Endothelial cell of umbilical vein (primary cell): ENCODE measurements at regions not wholly inside any gene's neighbourhood (a gene's known extent, or its start where the extent isn't known, plus 50 kb on each side); places are given as distances from the start of the nearest gene placed in this dataset.

ENCODE experiments used
- BruUV-seq: library from RNA; stranded (reverse); fragments of 400-500 nt; replicated peaks from 2 replicates; lab custom pipeline; 2021; lab: Mats Ljungman, UMichigan
- CTCF ChIA-PET: fragments of 300-600, 350-600 bp; sonication (Branson Sonifier 250); formaldehyde crosslinking; loops from one replicate; lab custom pipeline; 2021; ENCODE audit warnings: antibody characterized with exemption, inconsistent platforms; lab: Charles Lee
- POLR2A ChIA-PET: fragments of 300-600, 350-600 bp; sonication (Branson Sonifier 250); formaldehyde crosslinking; loops from one replicate; lab custom pipeline; 2021; ENCODE audit warnings: antibody characterized with exemption, inconsistent platforms; lab: Charles Lee
- DNase-seq: peaks from one replicate; pipeline ENCODE4 v3.0.0-alpha.2; 2011; ENCODE audit warnings: low read depth, low spot score
- FAIRE-seq: peaks from 2 replicates; lab custom pipeline; 2011; peaks lifted over from hg19 to GRCh38; lab: Jason Lieb, UNC
- H2AFZ ChIP-seq: 2 replicates; pipeline ENCODE4 v1.6.0; 2012; ENCODE audit warnings: low read depth, low read length, control low read depth, inconsistent platforms
- H3K27ac ChIP-seq: 2 replicates; pipeline ENCODE4 v1.5.1; 2011; ENCODE audit warnings: low read depth, mild to moderate bottlenecking, control low read depth, low read length, moderate library complexity; ENCODE audit not compliant: insufficient read depth
- H3K27me3 ChIP-seq, 2 experiments: 2 replicates each; pipeline versions ENCODE4 v1.6.0 to v1.6.1; 2011; ENCODE audit warnings: low read length in 2 of 2, mixed read lengths in 1 of 2; ENCODE audit not compliant: control insufficient read depth in 2 of 2, insufficient read depth in 2 of 2
- H3K36me3 ChIP-seq, 2 experiments: 2 replicates in 1 of 2; 3 replicates in 1 of 2; pipeline ENCODE4 v1.5.1; 2011; ENCODE audit warnings: low read length in 2 of 2, mild to moderate bottlenecking in 1 of 2, moderate library complexity in 1 of 2; ENCODE audit not compliant: control insufficient read depth in 2 of 2, insufficient read depth in 2 of 2; ENCODE audit errors: extremely low read depth in 1 of 2
- H3K4me1 ChIP-seq: 3 replicates; pipeline ENCODE4 v1.5.1; 2011; ENCODE audit warnings: mild to moderate bottlenecking, low read length; ENCODE audit not compliant: control insufficient read depth, insufficient read depth; ENCODE audit errors: extremely low read depth
- H3K4me2 ChIP-seq: 2 replicates; pipeline ENCODE4 v1.6.1; 2011; ENCODE audit warnings: low read length, control low read depth, mixed read lengths; ENCODE audit not compliant: insufficient read depth
- H3K4me3 ChIP-seq, 3 experiments: fragments of 200-600 bp in 1 of 3; sonication (generic), shearing (Covaris generic) in 1 of 3; replicated peaks in 1 of 3; 2 replicates each; pipeline ENCODE4 v1.5.1; 2011 to 2016; ENCODE audit warnings: control low read depth in 3 of 3, low read length in 3 of 3, mild to moderate bottlenecking in 2 of 3, inconsistent platforms in 1 of 3, low read depth in 1 of 3, moderate library complexity in 1 of 3; ENCODE audit not compliant: insufficient read depth in 1 of 3
- H3K79me2 ChIP-seq: 2 replicates; pipeline ENCODE4 v1.6.0; 2012; ENCODE audit warnings: low read length, inconsistent platforms; ENCODE audit not compliant: control insufficient read depth, insufficient read depth
- H3K9ac ChIP-seq: replicated peaks from 2 replicates; pipeline ENCODE3; 2011; ENCODE audit warnings: low read length, control low read depth; ENCODE audit not compliant: insufficient read depth; ENCODE audit errors: extremely low read depth
- H3K9me1 ChIP-seq: replicated peaks from 3 replicates; pipeline ENCODE4 v1.6.0; 2011; ENCODE audit warnings: mild to moderate bottlenecking, low read length; ENCODE audit not compliant: control insufficient read depth, insufficient read depth; ENCODE audit errors: extremely low read depth
- H3K9me3 ChIP-seq: replicated peaks from 2 replicates; pipeline ENCODE4 v1.5.1; 2012; ENCODE audit warnings: low read length, inconsistent platforms; ENCODE audit not compliant: control insufficient read depth, insufficient read depth
- H4K20me1 ChIP-seq: replicated peaks from 2 replicates; pipeline ENCODE3; 2011; ENCODE audit warnings: mild to moderate bottlenecking, low read length; ENCODE audit not compliant: control insufficient read depth, insufficient read depth; ENCODE audit errors: extremely low read depth
- EZH2 ChIP-seq: IDR thresholded peaks from 2 replicates; pipeline ENCODE4 v1.6.1; 2012; ENCODE audit warnings: borderline replicate concordance, low read depth, mild to moderate bottlenecking, moderate library complexity, low read length, inconsistent platforms; ENCODE audit not compliant: severe bottlenecking
- FOS ChIP-seq: IDR thresholded peaks from 2 replicates; pipeline ENCODE4 v1.6.1; 2011; ENCODE audit warnings: mild to moderate bottlenecking, low read length, moderate library complexity, borderline replicate concordance; ENCODE audit not compliant: insufficient read depth
- GATA2 ChIP-seq: IDR thresholded peaks from 2 replicates; pipeline ENCODE4 v1.7.0; 2011; ENCODE audit warnings: low read depth, mild to moderate bottlenecking, moderate library complexity, mixed read lengths, low read length; ENCODE audit not compliant: insufficient read length, insufficient read depth
- JUN ChIP-seq: IDR thresholded peaks from 2 replicates; pipeline ENCODE4 v1.6.1; 2011; ENCODE audit warnings: borderline replicate concordance, low read depth; ENCODE audit not compliant: insufficient read length, insufficient read depth
- MAX ChIP-seq: IDR thresholded peaks from 2 replicates; pipeline ENCODE4 v1.6.1; 2011; ENCODE audit not compliant: insufficient read depth, insufficient read length
- MYC ChIP-seq: IDR thresholded peaks from one replicate; pipeline ENCODE4 v1.6.1; 2011; ENCODE audit warnings: mild to moderate bottlenecking, low read depth, low read length
- POLR2A ChIP-seq: IDR thresholded peaks from 2 replicates; pipeline ENCODE4 v1.6.1; 2012; ENCODE audit warnings: low read depth, mild to moderate bottlenecking, control low read depth, low read length
- POLR2AphosphoS5 ChIP-seq: IDR thresholded peaks from 2 replicates; pipeline ENCODE4 v1.6.1; 2012; ENCODE audit warnings: low read depth, mild to moderate bottlenecking, control low read depth, low read length, moderate library complexity; ENCODE audit not compliant: insufficient read depth
- dilution Hi-C: fragments of 300-500 bp; cut with MboI; formaldehyde crosslinking; loops from one replicate; pipeline ENCODE4 v1.15.0; 2019; ENCODE audit warnings: low sequenced_read_pairs; ENCODE audit not compliant: extremely low pct_ligation_motif_present
- intact Hi-C: fragments of 100-400 bp; cut with micrococcal nuclease; formaldehyde crosslinking; loops from one replicate; pipeline ENCODE4 v1.10.0; 2022
- TF ChIP-seq, protein P1 (sequence below), 2 donors: IDR thresholded peaks; 1 replicate in 1 of 2; 2 replicates in 1 of 2; pipeline ENCODE4 v1.5.1; 2011; ENCODE audit warnings: low read length in 2 of 2, mild to moderate bottlenecking in 2 of 2, moderate library complexity in 2 of 2, control low read depth in 1 of 2, inconsistent platforms in 1 of 2, low read depth in 1 of 2; ENCODE audit not compliant: insufficient read depth in 1 of 2; ENCODE audit errors: extremely low read depth in 1 of 2

DNA sequence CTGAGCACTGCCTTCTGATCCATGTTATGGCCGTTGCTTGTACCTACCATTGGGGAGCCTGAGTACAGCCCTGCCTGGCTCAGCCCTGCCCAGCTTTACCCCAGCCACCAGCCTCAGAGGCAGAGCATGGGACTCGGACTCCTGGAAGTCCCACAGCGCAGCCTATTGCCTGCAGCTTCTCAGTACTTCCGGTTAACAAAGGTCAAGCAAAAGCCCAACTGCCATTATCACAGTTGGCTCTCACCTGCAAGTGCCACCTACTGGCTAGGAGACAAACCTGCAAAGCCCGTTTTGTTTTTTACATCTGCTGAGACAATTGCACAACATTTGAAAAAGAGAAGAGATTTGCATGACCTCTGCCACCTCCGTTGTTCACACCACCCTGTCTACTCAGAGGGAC lies 1081.7 kb downstream of the NAALADL2 start:
- Histone ChIP-seq H3K79me2 (no peaks in the 10 kb centered on the region), H2AFZ (no peak overlapping the region), H3K27me3 (no peaks in the 10 kb centered on the region), H3K9me1 (no peaks in the 10 kb centered on the region), H3K36me3 (no peaks in the 10 kb centered on the region), H3K27ac (no peak overlapping the region), H3K4me2 (no peak overlapping the region), H4K20me1 (no peaks in the 10 kb centered on the region), H3K9ac (no peak overlapping the region), H3K9me3 (no peaks in the 10 kb centered on the region), H3K4me3 (no peak overlapping the region), H3K4me1 (no peaks in the 10 kb centered on the region)
- no peak for DNase-seq
- peak; percentile 50 for FAIRE-seq
- no TSS peak for BruUV-seq
- no peak for TF ChIP-seq POLR2A
- TF ChIP-seq, protein P1, sequence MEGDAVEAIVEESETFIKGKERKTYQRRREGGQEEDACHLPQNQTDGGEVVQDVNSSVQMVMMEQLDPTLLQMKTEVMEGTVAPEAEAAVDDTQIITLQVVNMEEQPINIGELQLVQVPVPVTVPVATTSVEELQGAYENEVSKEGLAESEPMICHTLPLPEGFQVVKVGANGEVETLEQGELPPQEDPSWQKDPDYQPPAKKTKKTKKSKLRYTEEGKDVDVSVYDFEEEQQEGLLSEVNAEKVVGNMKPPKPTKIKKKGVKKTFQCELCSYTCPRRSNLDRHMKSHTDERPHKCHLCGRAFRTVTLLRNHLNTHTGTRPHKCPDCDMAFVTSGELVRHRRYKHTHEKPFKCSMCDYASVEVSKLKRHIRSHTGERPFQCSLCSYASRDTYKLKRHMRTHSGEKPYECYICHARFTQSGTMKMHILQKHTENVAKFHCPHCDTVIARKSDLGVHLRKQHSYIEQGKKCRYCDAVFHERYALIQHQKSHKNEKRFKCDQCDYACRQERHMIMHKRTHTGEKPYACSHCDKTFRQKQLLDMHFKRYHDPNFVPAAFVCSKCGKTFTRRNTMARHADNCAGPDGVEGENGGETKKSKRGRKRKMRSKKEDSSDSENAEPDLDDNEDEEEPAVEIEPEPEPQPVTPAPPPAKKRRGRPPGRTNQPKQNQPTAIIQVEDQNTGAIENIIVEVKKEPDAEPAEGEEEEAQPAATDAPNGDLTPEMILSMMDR (IDR thresholded peaks at IDR 0.05; ENCODE audit: extremely low read depth in 1 of 2, insufficient read depth in 1 of 2, low read depth in 1 of 2, low read length in 2 of 2), result peak in 1 of 2 donors; percentile 16
- no peak for TF ChIP-seq MAX
- TF ChIP-seq EZH2, result no peak
- POLR2A ChIA-PET, result no interaction called here
- intact Hi-C loops (loop anchor here (5.0 kb wide), 3 partner anchors 721 to 1814 kb away; no protein-coding TSS in a partner anchor), dilution Hi-C loops (no loop called here)
- CTCF ChIA-PET, result interaction anchor here (1.1 kb wide), 1 partner anchor 1078 kb away, joined by 4 read pairs; no protein-coding TSS in a partner anchor

- Histone ChIP-seq H3K9ac (no peak overlapping the region), H3K4me1 (no peaks in the 10 kb centered on the region), H3K27me3 (no peaks in the 10 kb centered on the region), H3K79me2 (no peaks in the 10 kb centered on the region), H3K36me3 (no peaks in the 10 kb centered on the region), H3K4me2 (no peak overlapping the region), H3K9me3 (no peaks in the 10 kb centered on the region), H2AFZ (no peak overlapping the region), H3K4me3 (no peak overlapping the region), H4K20me1 (no peaks in the 10 kb centered on the region), H3K27ac (no peak overlapping the region), H3K9me1 (no peaks in the 10 kb centered on the region)
- intact Hi-C loops, result loop anchor here (5.0 kb wide), 3 partner anchors 722 to 1813 kb away; no protein-coding TSS in a partner anchor
- dilution Hi-C loops, result no loop called here
- no peak for DNase-seq
- FAIRE-seq, result no peak
- no TSS peak for BruUV-seq
- ChIA-PET CTCF (interaction anchor here (1.0 to 1.6 kb wide), 2 partner anchors 10 to 14 kb away, joined by 3 to 4 read pairs; no protein-coding TSS in a partner anchor), POLR2A (no interaction called here)
- TF ChIP-seq POLR2A, result no peak
- TF ChIP-seq, protein P1 (IDR thresholded peaks at IDR 0.05; ENCODE audit: extremely low read depth in 1 of 2, insufficient read depth in 1 of 2, low read depth in 1 of 2, low read length in 2 of 2), result no peak
- no peak for TF ChIP-seq POLR2AphosphoS5
- no peak for TF ChIP-seq GATA2
- no peak for TF ChIP-seq FOS
- TF ChIP-seq JUN, result no peak
- no peak for TF ChIP-seq MAX
- TF ChIP-seq MYC, result no peak
- no peak for TF ChIP-seq EZH2
These were observed 1081.1 kb downstream of the NAALADL2 start for GRCh38 chr3:175940243-175940642.
